RWPE2 (cell line): ENCODE measurements at regions not wholly inside any gene's neighbourhood (a gene's known extent, or its start where the extent isn't known, plus 50 kb on each side); places are given as distances from the start of the nearest gene placed in this dataset.
"Not testable (repeated sequence)": the region's sequence is repeated elsewhere in the genome, so short reads cannot be mapped to it uniquely, and the experiment has no call there.

ENCODE experiments used
- ATAC-seq: fragments of 200-7000 bp; cut with Tn5 transposase; 3 replicates; pipeline ENCODE4 v1.9.1; 2021; ENCODE audit warnings: low read depth
- DNase-seq: peaks from one replicate; pipeline ENCODE4 v3.0.0-alpha.2; 2020; ENCODE audit warnings: low spot score
- H3K27ac ChIP-seq: fragments of 450-650 bp; 2 replicates; pipeline ENCODE4 v1.5.1; 2017; ENCODE audit warnings: mild to moderate bottlenecking; ENCODE audit not compliant: poor library complexity, severe bottlenecking
- H3K27me3 ChIP-seq: fragments of 250-450 bp; sonication (Bioruptor Pico); 2 replicates; pipeline ENCODE4 v1.5.1; 2021; ENCODE audit warnings: mild to moderate bottlenecking, moderate library complexity; ENCODE audit not compliant: insufficient read depth, poor library complexity, severe bottlenecking
- H3K36me3 ChIP-seq: fragments of 250-450 bp; sonication (Bioruptor Pico); 2 replicates; pipeline ENCODE4 v1.5.1; 2020; ENCODE audit warnings: low read depth, mild to moderate bottlenecking, moderate library complexity
- H3K4me1 ChIP-seq: fragments of 250-450 bp; sonication (Bioruptor Pico); 2 replicates; pipeline ENCODE4 v1.5.1; 2021; ENCODE audit warnings: mild to moderate bottlenecking, moderate library complexity; ENCODE audit not compliant: insufficient read depth, poor library complexity, severe bottlenecking
- H3K4me3 ChIP-seq: fragments of 250-450 bp; sonication (Bioruptor Pico); 2 replicates; pipeline ENCODE4 v1.5.1; 2021; ENCODE audit warnings: mild to moderate bottlenecking, moderate library complexity; ENCODE audit not compliant: severe bottlenecking
- H3K9me3 ChIP-seq: fragments of 250-450 bp; sonication (Bioruptor Pico); 2 replicates; pipeline ENCODE4 v1.5.1; 2021; ENCODE audit warnings: mild to moderate bottlenecking, moderate library complexity; ENCODE audit not compliant: severe bottlenecking
- TF ChIP-seq, protein P1 (sequence below): fragments of 450-650 bp; IDR thresholded peaks from one replicate; pipeline ENCODE4 v1.5.1; 2017; ENCODE audit warnings: mild to moderate bottlenecking, moderate library complexity; ENCODE audit not compliant: poor library complexity, severe bottlenecking

DNA sequence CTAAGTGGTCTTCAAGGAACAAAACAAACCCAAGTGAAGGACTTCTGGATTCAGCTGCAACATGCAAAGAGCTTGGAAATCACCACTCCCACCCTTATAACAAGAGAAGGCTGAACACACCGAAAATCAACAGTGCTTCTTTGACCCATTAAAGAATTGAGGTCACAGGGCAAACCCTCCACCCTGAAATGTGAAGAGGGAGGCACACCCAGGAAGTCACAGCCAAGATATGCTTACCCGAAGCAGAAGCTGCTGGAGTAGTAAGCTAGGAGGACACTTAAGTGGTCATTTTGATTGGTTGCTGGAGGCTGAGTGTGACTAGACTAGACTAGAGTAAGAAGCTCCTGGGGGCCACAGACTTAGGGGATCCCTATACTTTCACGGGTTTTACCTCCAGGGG is 188.2 kb upstream of the SSTR4 start:
- H3K27me3 ChIP-seq = no peaks in the 10 kb centered on the region
- no peak overlapping the region for H3K27ac ChIP-seq
- DNase-seq (no peak), ATAC-seq (no peak)
- no peak overlapping the region for H3K4me3 ChIP-seq
- no peaks in the 10 kb centered on the region for H3K9me3 ChIP-seq
- no peaks in the 10 kb centered on the region for H3K4me1 ChIP-seq
- TF ChIP-seq, protein P1, sequence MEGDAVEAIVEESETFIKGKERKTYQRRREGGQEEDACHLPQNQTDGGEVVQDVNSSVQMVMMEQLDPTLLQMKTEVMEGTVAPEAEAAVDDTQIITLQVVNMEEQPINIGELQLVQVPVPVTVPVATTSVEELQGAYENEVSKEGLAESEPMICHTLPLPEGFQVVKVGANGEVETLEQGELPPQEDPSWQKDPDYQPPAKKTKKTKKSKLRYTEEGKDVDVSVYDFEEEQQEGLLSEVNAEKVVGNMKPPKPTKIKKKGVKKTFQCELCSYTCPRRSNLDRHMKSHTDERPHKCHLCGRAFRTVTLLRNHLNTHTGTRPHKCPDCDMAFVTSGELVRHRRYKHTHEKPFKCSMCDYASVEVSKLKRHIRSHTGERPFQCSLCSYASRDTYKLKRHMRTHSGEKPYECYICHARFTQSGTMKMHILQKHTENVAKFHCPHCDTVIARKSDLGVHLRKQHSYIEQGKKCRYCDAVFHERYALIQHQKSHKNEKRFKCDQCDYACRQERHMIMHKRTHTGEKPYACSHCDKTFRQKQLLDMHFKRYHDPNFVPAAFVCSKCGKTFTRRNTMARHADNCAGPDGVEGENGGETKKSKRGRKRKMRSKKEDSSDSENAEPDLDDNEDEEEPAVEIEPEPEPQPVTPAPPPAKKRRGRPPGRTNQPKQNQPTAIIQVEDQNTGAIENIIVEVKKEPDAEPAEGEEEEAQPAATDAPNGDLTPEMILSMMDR = no peak
- no peaks in the 10 kb centered on the region for H3K36me3 ChIP-seq

- TF ChIP-seq, protein P1 = no peak
- Histone ChIP-seq H3K36me3 (no peaks in the 10 kb centered on the region), H3K27me3 (no peaks in the 10 kb centered on the region), H3K4me1 (no peaks in the 10 kb centered on the region), H3K9me3 (no peaks in the 10 kb centered on the region), H3K4me3 (no peak overlapping the region), H3K27ac (no peak overlapping the region)
- DNase-seq = no peak
- no peak for ATAC-seq
Measured at GRCh38 chr20:22848364-22848763, 186.7 kb upstream of the SSTR4 start.

DNA sequence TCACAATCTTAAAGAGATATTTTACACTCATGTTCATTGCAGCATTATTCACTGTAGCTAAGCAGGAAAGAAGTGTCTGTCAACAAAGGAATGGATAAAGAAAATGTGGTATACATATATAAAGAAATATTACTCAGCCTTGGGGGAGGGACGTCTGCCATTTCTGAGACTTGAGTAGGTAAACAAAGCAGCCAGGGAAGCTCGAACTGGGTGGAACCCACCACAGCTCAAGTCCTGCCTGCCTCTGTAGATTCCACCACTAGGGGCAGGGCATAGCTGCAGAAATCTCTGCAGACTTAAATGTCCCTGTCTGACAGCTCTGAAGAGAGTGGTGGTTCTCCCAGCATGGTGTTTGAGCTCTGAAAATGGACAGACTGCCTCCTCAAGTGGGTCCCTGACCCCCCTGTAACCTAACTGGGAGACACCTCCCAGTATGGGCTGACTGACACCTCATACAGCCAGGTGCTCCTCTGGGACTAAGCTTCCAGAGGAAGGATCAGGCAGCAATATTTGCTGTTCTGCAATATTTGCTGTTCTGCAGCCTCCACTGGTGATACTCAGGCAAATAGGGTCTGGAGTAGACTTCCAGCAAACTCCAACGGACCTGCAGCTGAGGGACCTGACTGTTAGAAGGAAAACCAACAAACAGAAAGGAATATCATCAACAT is 183.3 kb upstream of the SSTR4 start:
- not testable (repeated sequence) for H3K4me3 ChIP-seq, H3K27me3 ChIP-seq, DNase-seq, H3K9me3 ChIP-seq, H3K27ac ChIP-seq, H3K36me3 ChIP-seq, H3K4me1 ChIP-seq
- ATAC-seq = peak; percentile 80; the same call in 2 of the 3 replicates
- TF ChIP-seq, protein P1 = peak; percentile 79

- H3K4me3 ChIP-seq = no peak overlapping the region
- H3K9me3 ChIP-seq = no peaks in the 10 kb centered on the region
- TF ChIP-seq, protein P1 = no peak
- no peaks in the 10 kb centered on the region for H3K27me3 ChIP-seq
- no peak for DNase-seq
- no peaks in the 10 kb centered on the region for H3K36me3 ChIP-seq
- peaks cover 15% of the 10 kb centered on the region for H3K4me1 ChIP-seq
- H3K27ac ChIP-seq = peak overlapping the region; percentile 76
- peak; percentile 50 for ATAC-seq
Measured at GRCh38 chr20:22861231-22861980, 173.7 kb upstream of the SSTR4 start.

DNA sequence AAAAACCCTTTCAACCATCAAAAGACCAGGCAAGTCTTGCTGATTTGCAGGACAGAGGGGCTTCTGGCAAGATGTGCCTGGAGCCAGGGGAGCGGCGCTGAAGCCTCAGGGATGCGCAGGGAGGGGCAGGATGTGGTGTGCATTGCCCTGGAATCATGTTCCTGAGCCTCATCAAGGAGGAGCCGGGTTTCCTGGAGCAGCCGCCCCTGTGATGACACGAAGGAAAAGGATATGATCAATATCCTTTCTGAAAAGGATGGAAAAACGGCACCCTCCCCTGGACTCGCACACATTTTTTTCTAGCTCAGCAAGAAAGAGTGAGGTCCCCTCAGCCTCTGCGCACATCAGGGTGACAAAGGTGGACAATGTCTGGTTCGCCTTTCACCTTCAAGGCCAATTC is 173.1 kb upstream of the SSTR4 start:
- no peaks in the 10 kb centered on the region for H3K36me3 ChIP-seq
- H3K27ac ChIP-seq = peak overlapping the region; percentile 76
- H3K9me3 ChIP-seq = no peaks in the 10 kb centered on the region
- DNase-seq (peak; percentile 73), ATAC-seq (peak; percentile 89)
- no peak overlapping the region for H3K4me3 ChIP-seq
- no peaks in the 10 kb centered on the region for H3K27me3 ChIP-seq
- peaks cover 15% of the 10 kb centered on the region for H3K4me1 ChIP-seq
- TF ChIP-seq, protein P1 = peak; percentile 11
